ENCODE measurements at regions not wholly inside any gene's neighbourhood (a gene's known extent, or its start where the extent isn't known, plus 50 kb on each side); places are given as distances from the start of the nearest gene placed in this dataset.

GRCh38 chr2:51986101-51986500 lies 954.2 kb upstream of the NRXN1 start:
- no peak for DNase-seq
- no peaks in the 10 kb centered on the region for H3K36me3 ChIP-seq (ENCODE audit: control insufficient read depth, insufficient read depth, low read length)
- no peak overlapping the region for H3K27ac ChIP-seq (ENCODE audit: insufficient read depth, low read length, poor library complexity, severe bottlenecking)
- no peak overlapping the region for H3K4me3 ChIP-seq (ENCODE audit: insufficient read depth, low read depth, low read length, poor library complexity, severe bottlenecking)
- no peaks in the 10 kb centered on the region for H3K9me3 ChIP-seq (ENCODE audit: control insufficient read depth, low read length)
- no peaks in the 10 kb centered on the region for H3K27me3 ChIP-seq (replicated peaks; ENCODE audit: control insufficient read depth, insufficient read depth, low read length, poor library complexity, severe bottlenecking)
- H3K4me1 ChIP-seq (ENCODE audit: control insufficient read depth, insufficient read depth, low read length, poor library complexity, severe bottlenecking), result no peaks in the 10 kb centered on the region

- no peak overlapping the region for H3K4me3 ChIP-seq (ENCODE audit: insufficient read depth, low read depth, low read length, poor library complexity, severe bottlenecking)
- H3K27me3 ChIP-seq (replicated peaks; ENCODE audit: control insufficient read depth, insufficient read depth, low read length, poor library complexity, severe bottlenecking), result no peaks in the 10 kb centered on the region
- no peaks in the 10 kb centered on the region for H3K36me3 ChIP-seq (ENCODE audit: control insufficient read depth, insufficient read depth, low read length)
- H3K9me3 ChIP-seq (ENCODE audit: control insufficient read depth, low read length), result no peaks in the 10 kb centered on the region
- DNase-seq, result no peak
- H3K27ac ChIP-seq (ENCODE audit: insufficient read depth, low read length, poor library complexity, severe bottlenecking), result no peak overlapping the region
- no peaks in the 10 kb centered on the region for H3K4me1 ChIP-seq (ENCODE audit: control insufficient read depth, insufficient read depth, low read length, poor library complexity, severe bottlenecking)
Measured at GRCh38 chr2:51981783-51982182, 949.9 kb upstream of the NRXN1 start.

GRCh38 chr2:51976623-51977022 lies 944.7 kb upstream of the NRXN1 start:
- Histone ChIP-seq H3K36me3 (ENCODE audit: control insufficient read depth, insufficient read depth, low read length) (no peaks in the 10 kb centered on the region), H3K9me3 (ENCODE audit: control insufficient read depth, low read length) (no peaks in the 10 kb centered on the region), H3K27me3 (replicated peaks; ENCODE audit: control insufficient read depth, insufficient read depth, low read length, poor library complexity, severe bottlenecking) (no peaks in the 10 kb centered on the region), H3K4me3 (ENCODE audit: insufficient read depth, low read depth, low read length, poor library complexity, severe bottlenecking) (no peak overlapping the region), H3K4me1 (ENCODE audit: control insufficient read depth, insufficient read depth, low read length, poor library complexity, severe bottlenecking) (no peaks in the 10 kb centered on the region), H3K27ac (ENCODE audit: insufficient read depth, low read length, poor library complexity, severe bottlenecking) (no peak overlapping the region)
- no peak for DNase-seq

- Histone ChIP-seq H3K27me3 (replicated peaks; ENCODE audit: control insufficient read depth, insufficient read depth, low read length, poor library complexity, severe bottlenecking) (no peaks in the 10 kb centered on the region), H3K9me3 (ENCODE audit: control insufficient read depth, low read length) (no peaks in the 10 kb centered on the region), H3K4me1 (ENCODE audit: control insufficient read depth, insufficient read depth, low read length, poor library complexity, severe bottlenecking) (no peaks in the 10 kb centered on the region), H3K36me3 (ENCODE audit: control insufficient read depth, insufficient read depth, low read length) (no peaks in the 10 kb centered on the region), H3K4me3 (ENCODE audit: insufficient read depth, low read depth, low read length, poor library complexity, severe bottlenecking) (no peak overlapping the region), H3K27ac (ENCODE audit: insufficient read depth, low read length, poor library complexity, severe bottlenecking) (no peak overlapping the region)
- no peak for DNase-seq
Measured at GRCh38 chr2:51971136-51971535, 939.2 kb upstream of the NRXN1 start.

GRCh38 chr2:51969347-51969746 lies 937.4 kb upstream of the NRXN1 start:
- Histone ChIP-seq H3K36me3 (ENCODE audit: control insufficient read depth, insufficient read depth, low read length) (no peaks in the 10 kb centered on the region), H3K27me3 (replicated peaks; ENCODE audit: control insufficient read depth, insufficient read depth, low read length, poor library complexity, severe bottlenecking) (no peaks in the 10 kb centered on the region), H3K4me3 (ENCODE audit: insufficient read depth, low read depth, low read length, poor library complexity, severe bottlenecking) (no peak overlapping the region), H3K4me1 (ENCODE audit: control insufficient read depth, insufficient read depth, low read length, poor library complexity, severe bottlenecking) (no peaks in the 10 kb centered on the region), H3K9me3 (ENCODE audit: control insufficient read depth, low read length) (no peaks in the 10 kb centered on the region), H3K27ac (ENCODE audit: insufficient read depth, low read length, poor library complexity, severe bottlenecking) (no peak overlapping the region)
- no peak for DNase-seq

- H3K27me3 ChIP-seq (replicated peaks; ENCODE audit: control insufficient read depth, insufficient read depth, low read length, poor library complexity, severe bottlenecking), result no peaks in the 10 kb centered on the region
- H3K27ac ChIP-seq (ENCODE audit: insufficient read depth, low read length, poor library complexity, severe bottlenecking), result no peak overlapping the region
- DNase-seq, result no peak
- no peaks in the 10 kb centered on the region for H3K9me3 ChIP-seq (ENCODE audit: control insufficient read depth, low read length)
- H3K36me3 ChIP-seq (ENCODE audit: control insufficient read depth, insufficient read depth, low read length), result no peaks in the 10 kb centered on the region
- no peaks in the 10 kb centered on the region for H3K4me1 ChIP-seq (ENCODE audit: control insufficient read depth, insufficient read depth, low read length, poor library complexity, severe bottlenecking)
- H3K4me3 ChIP-seq (ENCODE audit: insufficient read depth, low read depth, low read length, poor library complexity, severe bottlenecking), result no peak overlapping the region
Measured at GRCh38 chr2:51960841-51961335, 929.0 kb upstream of the NRXN1 start.

GRCh38 chr2:51960281-51960680 lies 928.3 kb upstream of the NRXN1 start:
- DNase-seq, result no peak
- Histone ChIP-seq H3K27me3 (replicated peaks; ENCODE audit: control insufficient read depth, insufficient read depth, low read length, poor library complexity, severe bottlenecking) (no peaks in the 10 kb centered on the region), H3K36me3 (ENCODE audit: control insufficient read depth, insufficient read depth, low read length) (no peaks in the 10 kb centered on the region), H3K9me3 (ENCODE audit: control insufficient read depth, low read length) (no peaks in the 10 kb centered on the region), H3K4me1 (ENCODE audit: control insufficient read depth, insufficient read depth, low read length, poor library complexity, severe bottlenecking) (no peaks in the 10 kb centered on the region), H3K27ac (ENCODE audit: insufficient read depth, low read length, poor library complexity, severe bottlenecking) (no peak overlapping the region), H3K4me3 (ENCODE audit: insufficient read depth, low read depth, low read length, poor library complexity, severe bottlenecking) (no peak overlapping the region)

GRCh38 chr2:51959696-51960095 lies 927.8 kb upstream of the NRXN1 start:
- Histone ChIP-seq H3K4me3 (ENCODE audit: insufficient read depth, low read depth, low read length, poor library complexity, severe bottlenecking) (no peak overlapping the region), H3K27me3 (replicated peaks; ENCODE audit: control insufficient read depth, insufficient read depth, low read length, poor library complexity, severe bottlenecking) (no peaks in the 10 kb centered on the region), H3K4me1 (ENCODE audit: control insufficient read depth, insufficient read depth, low read length, poor library complexity, severe bottlenecking) (no peaks in the 10 kb centered on the region), H3K27ac (ENCODE audit: insufficient read depth, low read length, poor library complexity, severe bottlenecking) (no peak overlapping the region), H3K9me3 (ENCODE audit: control insufficient read depth, low read length) (no peaks in the 10 kb centered on the region), H3K36me3 (ENCODE audit: control insufficient read depth, insufficient read depth, low read length) (no peaks in the 10 kb centered on the region)
- no peak for DNase-seq

GRCh38 chr2:51953931-51954330 lies 922.0 kb upstream of the NRXN1 start:
- Histone ChIP-seq H3K9me3 (ENCODE audit: control insufficient read depth, low read length) (peaks cover 6% of the 10 kb centered on the region), H3K27ac (ENCODE audit: insufficient read depth, low read length, poor library complexity, severe bottlenecking) (no peak overlapping the region), H3K36me3 (ENCODE audit: control insufficient read depth, insufficient read depth, low read length) (no peaks in the 10 kb centered on the region), H3K4me1 (ENCODE audit: control insufficient read depth, insufficient read depth, low read length, poor library complexity, severe bottlenecking) (no peaks in the 10 kb centered on the region), H3K27me3 (replicated peaks; ENCODE audit: control insufficient read depth, insufficient read depth, low read length, poor library complexity, severe bottlenecking) (no peaks in the 10 kb centered on the region), H3K4me3 (ENCODE audit: insufficient read depth, low read depth, low read length, poor library complexity, severe bottlenecking) (no peak overlapping the region)
- DNase-seq, result no peak

- Histone ChIP-seq H3K4me3 (ENCODE audit: insufficient read depth, low read depth, low read length, poor library complexity, severe bottlenecking) (no peak overlapping the region), H3K36me3 (ENCODE audit: control insufficient read depth, insufficient read depth, low read length) (no peaks in the 10 kb centered on the region), H3K9me3 (ENCODE audit: control insufficient read depth, low read length) (peaks cover 5% of the 10 kb centered on the region), H3K27ac (ENCODE audit: insufficient read depth, low read length, poor library complexity, severe bottlenecking) (no peak overlapping the region), H3K27me3 (replicated peaks; ENCODE audit: control insufficient read depth, insufficient read depth, low read length, poor library complexity, severe bottlenecking) (no peaks in the 10 kb centered on the region), H3K4me1 (ENCODE audit: control insufficient read depth, insufficient read depth, low read length, poor library complexity, severe bottlenecking) (no peaks in the 10 kb centered on the region)
- DNase-seq, result no peak
Measured at GRCh38 chr2:51921076-51921475, 889.1 kb upstream of the NRXN1 start.

- H3K27me3 ChIP-seq (replicated peaks; ENCODE audit: control insufficient read depth, insufficient read depth, low read length, poor library complexity, severe bottlenecking), result no peaks in the 10 kb centered on the region
- peaks cover 2% of the 10 kb centered on the region for H3K9me3 ChIP-seq (ENCODE audit: control insufficient read depth, low read length)
- no peak overlapping the region for H3K4me3 ChIP-seq (ENCODE audit: insufficient read depth, low read depth, low read length, poor library complexity, severe bottlenecking)
- no peaks in the 10 kb centered on the region for H3K36me3 ChIP-seq (ENCODE audit: control insufficient read depth, insufficient read depth, low read length)
- no peaks in the 10 kb centered on the region for H3K4me1 ChIP-seq (ENCODE audit: control insufficient read depth, insufficient read depth, low read length, poor library complexity, severe bottlenecking)
- DNase-seq, result no peak
- no peak overlapping the region for H3K27ac ChIP-seq (ENCODE audit: insufficient read depth, low read length, poor library complexity, severe bottlenecking)
Measured at GRCh38 chr2:51920509-51920908, 888.6 kb upstream of the NRXN1 start.

Measured in effector memory CD4-positive, alpha-beta T cell (primary cell).